HG03565 (cell line): ENCODE measurements at regions not wholly inside any gene's neighbourhood (a gene's known extent, or its start where the extent isn't known, plus 50 kb on each side); places are given as distances from the start of the nearest gene placed in this dataset.
A peak's percentile ranks its signal among the peaks of the same experiment; 100 is the strongest.
"Not testable (repeated sequence)": the region's sequence is repeated elsewhere in the genome, so short reads cannot be mapped to it uniquely, and the experiment has no call there.

Experiments
- ATAC-seq: cut with Tn5 transposase; IDR thresholded peaks from one replicate; pipeline ENCODE4 v1.9.1; 2021; ENCODE audit warnings: mild to moderate bottlenecking, moderate library complexity; ENCODE audit not compliant: unreplicated experiment

DNA sequence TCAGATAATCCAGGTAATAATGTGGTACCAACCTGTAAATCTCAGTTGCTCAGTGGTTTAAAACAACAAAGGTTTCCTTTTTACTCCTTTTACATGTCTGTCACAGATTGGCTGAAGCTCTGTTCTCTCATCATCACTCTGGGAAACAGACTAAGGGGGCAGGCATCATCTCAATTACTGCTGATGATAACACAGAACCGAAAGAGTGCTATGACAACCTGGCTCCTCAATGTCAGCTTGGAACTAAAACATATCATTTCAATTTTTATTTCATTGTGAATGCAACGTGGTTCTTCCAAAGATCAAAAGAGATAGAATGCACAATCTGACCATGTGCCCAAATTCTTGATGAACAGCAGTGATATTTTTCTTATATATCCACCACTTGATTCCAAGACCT, 1315.0 kb upstream of the CDH2 start:
- ATAC-seq = no peak

DNA sequence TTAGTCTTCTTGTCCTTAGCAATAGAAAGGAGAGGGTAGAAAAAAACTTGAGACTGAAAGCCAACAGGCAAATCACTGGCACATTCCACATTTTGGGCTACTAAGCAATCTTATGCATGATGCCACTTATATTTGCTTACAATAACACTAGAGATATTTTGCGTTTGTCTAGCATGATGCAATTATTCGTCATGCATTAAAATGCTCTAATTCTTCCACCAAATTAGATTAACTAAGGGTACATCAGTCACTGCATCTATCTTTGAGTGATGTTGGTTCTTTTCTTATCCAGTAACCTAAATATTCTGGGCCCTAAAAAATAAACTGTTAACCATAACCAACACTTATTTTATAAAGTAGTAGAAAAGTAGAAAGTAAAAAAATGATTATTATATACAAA, 1311.7 kb upstream of the CDH2 start:
- no peak for ATAC-seq

DNA sequence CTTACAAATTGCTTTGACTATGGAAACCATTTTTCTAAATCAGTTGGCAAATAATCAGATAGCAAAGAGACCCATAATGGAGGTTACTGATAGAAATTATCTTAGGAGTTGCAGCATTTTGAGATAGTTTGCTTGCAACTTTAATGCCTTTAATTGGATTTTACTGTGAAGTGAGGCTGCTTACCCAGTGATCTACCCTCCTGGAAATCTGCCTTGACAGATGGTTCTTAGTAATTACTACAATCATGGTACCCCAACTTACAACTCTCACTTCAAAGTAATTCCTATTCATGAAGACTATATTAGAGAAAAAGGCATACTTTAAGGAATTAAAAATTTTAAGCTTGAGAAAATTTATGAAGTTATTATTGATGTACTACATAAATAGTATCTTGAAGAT, 1288.6 kb upstream of the CDH2 start:
- ATAC-seq = no peak

DNA sequence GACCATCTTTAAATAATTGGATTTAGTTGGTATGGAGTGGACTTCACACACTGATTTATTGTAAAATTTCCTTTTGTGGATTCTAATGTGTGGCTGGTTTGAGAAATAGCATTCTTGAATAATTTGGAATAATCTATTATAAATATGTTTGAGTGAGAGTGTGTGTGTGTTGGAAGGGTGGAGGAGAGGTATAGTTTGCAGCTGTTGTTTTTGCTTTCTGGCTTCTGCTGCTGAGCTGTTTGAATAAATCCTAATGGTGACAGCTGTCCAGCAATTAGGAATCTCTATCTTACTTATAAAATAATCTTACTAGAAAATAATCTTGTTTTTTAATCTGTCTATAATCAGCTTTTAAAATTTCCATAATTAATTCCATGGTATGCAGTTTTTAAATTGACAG, 1283.0 kb upstream of the CDH2 start:
- ATAC-seq = no peak

DNA sequence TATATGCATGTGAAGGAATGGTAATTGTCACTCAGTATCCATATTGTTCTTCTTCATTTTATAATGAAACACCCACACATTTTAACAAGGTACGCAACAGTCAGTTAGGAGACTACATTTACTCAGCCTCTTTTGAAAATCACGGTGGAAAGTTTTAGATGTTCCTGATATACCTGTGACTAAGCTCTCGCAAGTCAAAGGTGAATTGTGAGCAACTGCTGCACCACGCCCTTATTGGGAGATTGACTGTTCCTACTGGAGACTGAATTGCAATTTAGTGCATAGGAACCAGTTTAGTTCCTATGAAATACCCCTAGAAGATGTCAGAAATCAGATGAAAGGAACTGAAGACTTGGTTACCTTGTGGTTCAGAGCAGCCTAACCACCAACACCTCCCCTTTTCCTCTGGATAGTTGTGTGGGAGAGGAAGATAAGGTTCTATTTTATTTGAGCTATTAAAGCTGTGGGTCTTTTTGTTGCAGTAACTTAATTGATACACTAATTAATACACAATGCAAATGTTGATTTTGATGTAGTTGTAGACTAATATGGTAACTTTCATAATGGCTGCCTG, 1280.5 kb upstream of the CDH2 start:
- no peak for ATAC-seq

DNA sequence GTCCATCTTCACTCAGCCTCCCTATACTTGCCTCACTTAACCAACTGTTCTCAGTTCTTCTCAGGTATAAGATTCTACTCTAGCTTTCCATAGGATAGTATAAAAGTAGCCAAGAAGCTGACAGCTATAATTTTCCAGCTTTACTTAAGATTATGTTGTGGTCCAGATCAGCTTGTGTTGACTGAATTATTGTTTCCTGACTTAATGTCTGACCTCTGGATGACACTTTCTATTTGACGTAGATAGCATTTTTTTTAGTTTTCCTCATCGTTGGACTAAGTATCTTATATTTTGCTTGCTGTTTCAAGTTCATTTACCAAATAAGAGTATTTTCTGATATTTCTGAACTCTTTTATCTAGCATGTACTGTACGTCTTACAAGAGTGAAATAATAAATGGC, 1272.5 kb upstream of the CDH2 start:
- no peak for ATAC-seq

DNA sequence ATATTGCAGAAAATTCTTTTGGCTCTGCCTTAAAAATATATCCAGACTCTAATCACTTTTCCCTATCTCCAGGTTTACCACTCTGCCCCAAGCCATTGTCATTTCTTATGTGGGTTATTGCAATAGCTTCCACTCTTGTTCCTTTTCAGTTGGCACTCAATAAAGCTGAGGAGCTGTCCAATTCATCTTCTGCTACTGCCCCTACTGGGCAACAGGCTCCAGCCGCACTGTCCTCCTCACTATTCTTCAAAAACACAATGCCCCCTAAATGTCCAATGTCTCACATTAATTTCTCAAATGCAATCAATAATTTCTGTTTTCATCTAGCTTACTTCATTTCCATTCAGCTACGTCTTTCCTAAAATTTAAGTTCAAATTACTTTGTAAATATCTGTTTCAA, 1262.5 kb upstream of the CDH2 start:
- ATAC-seq = no peak

DNA sequence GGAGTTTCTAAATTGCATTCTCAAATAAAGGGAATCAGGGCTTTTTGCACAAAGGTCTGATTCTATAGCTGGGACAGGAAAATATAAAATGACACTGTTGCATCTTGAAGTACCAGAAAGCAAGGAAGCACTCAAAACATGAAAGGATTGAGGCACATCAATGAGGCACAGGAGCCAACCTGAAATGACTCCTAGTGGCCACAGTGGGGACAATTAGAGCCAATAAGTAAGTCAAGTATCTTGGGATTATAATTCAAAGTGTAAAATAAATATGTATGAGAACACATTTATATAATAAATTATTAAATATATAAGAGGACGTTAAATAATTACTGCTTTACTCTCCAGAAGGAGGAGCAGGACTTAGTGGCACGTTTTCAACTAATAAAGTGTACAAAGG, 1259.5 kb upstream of the CDH2 start:
- no peak for ATAC-seq

DNA sequence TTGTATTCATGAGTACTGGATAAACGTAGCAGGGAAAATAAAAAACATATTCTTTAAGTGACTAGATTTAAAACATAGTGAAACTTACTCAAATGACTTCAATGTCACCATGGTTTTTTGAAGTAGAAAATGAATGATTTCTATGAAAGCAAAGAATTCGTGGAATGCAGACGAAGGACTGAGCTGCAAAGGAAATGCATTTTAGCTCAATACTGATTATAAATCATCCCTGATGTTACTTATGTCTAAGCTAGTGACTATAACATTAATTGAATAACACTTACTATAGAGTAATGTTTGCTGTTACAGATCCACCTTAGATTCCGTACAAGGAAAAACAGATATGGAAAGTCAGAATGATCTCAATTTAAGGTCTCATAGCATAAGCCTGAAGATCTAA, 1257.7 kb upstream of the CDH2 start:
- ATAC-seq = no peak

DNA sequence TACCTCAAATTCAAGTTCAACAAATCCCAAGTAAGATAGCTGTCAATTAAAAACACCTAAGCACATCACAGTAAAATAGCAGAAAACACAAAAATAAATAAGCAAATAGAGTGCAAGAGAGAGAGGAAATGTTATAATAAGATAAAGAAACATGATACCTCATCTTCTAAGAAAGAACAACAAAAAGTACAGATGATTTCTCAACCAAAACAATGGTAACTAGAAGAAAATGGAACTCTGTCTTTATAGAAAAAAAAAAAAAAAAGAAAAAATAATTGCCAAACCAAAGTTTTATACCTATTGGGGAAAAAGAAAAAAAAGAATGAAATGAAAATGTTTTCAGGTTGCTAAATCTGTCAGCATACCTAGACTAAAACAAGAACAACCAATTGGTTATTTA, 1253.5 kb upstream of the CDH2 start:
- ATAC-seq = no peak

DNA sequence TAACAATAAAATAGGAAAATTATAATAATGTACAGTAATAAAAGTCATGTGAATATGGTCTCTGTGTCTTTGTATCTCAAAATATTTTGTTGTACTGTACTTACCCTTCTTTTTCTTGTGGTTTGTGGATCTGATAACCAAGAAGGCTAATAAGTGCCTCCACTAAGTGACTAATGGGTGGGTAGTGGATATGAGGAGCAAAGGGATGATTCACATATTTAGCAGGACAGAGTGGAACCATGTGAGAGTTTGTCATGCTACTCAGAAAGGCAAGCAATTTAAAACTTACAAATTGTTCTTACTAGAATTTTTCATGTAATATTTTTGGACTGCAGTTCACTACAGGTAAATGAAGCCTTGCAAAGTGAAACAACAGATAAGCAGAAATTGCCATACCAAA, 1241.2 kb upstream of the CDH2 start:
- no peak for ATAC-seq

DNA sequence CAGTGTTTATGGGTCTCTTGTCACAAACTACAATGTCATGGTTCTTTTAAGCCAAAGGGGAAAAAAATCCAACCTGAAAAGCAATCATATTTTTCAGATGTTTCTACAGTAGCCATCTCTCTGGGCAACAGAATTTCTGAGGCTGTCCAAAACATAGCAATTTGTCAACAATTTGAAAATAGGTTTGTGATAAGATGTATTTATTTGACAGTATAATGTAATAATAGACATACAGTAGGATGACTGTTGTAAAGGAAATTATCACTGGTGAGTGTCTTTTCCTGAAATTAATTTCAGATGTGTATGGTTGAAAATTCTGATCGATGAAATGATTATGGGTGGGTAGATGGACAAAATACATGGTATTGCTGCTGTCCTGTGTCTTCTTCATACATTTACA, 1230.1 kb upstream of the CDH2 start:
- ATAC-seq = no peak

DNA sequence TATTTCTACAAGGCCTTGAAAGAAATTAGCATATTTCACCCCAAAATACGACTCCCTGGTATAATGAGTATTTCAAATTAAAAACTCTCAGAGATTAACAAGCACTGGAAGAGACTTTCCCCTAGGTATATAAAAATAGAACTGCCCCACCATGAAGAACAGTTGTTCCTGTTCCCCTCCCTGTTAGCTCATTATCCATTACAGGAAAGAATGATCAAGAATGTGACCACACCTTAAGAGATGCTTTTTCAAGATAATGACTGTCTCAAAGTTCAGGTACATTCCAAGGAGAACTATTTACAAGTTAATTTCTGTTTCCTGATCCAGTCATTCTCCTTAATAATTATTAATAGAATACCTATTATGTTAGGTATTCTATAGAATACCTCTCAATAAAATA, 1220.6 kb upstream of the CDH2 start:
- no peak for ATAC-seq

DNA sequence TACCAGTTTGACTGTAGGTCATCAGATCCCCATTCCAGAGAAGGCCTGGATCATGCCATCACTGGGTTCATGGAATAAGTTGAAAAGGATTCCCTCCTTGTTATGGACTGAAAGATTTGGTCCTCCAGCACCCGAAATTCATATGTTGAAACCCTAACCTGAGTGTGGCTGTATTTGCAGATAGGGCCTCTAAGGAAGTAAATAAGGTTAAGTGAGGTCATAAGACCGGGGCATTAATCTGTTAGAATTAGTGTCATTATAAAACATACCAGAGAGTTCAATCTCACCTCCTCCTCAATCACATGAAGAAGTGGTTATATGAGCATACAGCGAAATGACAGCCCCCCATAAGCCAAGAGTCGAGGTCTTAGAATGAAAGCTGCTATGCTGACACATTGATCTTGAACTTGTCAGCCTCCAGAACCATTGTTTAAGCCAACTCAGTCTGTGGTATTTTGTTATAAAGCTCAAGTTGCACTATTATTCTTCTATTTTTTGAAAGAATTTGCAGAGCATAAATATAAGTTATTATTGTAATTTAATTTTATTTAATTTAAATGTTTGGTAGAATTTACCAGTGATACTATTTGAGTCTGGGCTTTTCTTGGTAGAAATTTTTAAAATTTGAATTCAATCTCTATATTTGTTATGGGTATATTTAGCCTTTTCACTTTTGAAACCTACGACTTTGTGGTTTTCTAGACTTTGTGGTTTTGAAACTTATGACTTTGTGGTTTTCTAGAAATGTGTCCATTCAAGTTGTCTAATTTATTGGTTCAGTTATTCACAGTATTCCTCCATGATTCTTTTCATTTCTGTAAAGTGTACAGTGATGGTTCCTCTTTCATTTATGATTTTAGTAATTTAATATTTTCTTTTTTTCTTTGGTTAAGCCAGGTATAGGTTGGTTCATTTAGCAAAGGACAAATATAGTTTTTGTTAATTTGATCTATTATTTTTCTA, 1206.7 kb upstream of the CDH2 start:
- peak; percentile 84 for ATAC-seq

DNA sequence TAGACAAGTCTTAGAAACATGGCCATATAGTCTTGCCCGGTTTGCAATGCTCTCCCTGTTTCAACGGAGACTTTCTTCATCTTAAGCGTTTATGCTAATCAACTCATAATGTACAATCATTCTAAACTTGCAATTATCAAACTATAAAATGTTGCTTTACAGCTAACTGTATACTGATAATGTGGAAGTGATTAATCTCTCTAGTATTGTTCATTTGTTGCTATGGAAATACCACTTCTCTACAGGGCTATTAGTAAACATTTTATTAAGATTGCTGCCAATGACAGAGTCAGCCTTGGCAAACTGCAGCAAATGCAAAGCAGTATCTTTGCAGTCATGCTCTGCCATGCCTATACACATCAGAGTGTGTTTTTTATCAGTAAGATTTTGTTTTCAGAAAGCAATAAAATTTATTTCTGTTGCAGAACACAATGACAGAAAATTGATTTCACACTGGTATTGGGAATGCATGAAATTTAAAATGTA, 1201.8 kb upstream of the CDH2 start:
- ATAC-seq = no peak

DNA sequence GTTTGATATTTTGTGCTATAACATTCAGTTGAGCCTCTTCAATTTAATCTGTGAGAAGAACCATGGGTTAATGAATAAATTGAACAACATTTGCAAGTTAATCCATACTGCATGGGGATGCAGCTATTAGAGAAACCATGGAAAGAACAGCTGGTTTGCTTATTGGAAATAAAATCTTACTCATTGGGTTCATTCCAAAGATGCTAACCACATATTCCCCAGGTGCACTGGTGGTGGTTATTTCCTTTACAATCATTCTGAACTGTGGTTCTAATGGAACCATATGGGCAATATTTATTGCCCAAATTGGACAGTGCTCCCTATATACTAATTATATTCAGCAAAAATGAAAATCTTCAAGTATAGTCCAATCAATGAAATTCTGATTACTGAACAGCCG, 1200.4 kb upstream of the CDH2 start:
- ATAC-seq = no peak

DNA sequence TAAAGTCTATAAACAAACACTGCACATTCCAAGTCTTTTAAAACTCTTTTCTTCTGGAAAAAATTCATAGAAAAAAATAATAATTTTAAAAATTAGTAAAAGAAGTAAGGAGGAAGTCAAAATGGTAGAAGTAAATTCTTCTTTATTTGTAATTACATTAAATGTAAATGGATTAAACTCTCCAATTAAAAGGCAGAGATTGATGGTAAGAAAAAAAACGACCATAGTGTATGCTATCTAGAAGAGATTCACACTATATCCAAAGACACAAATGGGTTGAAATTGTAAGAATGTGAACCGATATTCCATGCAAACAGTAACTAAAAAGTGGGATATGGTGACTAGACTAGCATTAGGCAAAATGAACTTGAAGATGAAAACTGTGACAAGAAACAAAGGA, 1196.1 kb upstream of the CDH2 start:
- no peak for ATAC-seq

DNA sequence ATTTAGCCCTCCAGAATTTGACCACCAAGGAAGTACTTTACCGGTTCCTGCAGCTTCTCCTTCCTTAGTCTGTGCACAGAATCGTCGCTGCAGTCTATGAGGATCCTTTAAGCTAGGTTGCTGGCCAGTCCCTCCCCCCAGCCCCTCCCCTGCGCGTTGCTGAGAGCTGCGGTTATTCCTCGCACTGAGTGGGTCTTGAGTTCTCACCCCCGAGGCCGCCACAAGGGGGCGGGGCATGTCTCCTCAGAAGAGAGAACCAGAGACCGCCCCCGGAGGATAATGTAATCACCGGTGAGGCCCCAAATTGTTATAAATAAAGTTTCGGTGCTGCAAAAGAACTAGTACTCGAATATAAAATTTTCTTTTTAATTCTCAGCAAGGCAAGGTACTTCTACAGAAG, 1184.9 kb upstream of the CDH2 start:
- ATAC-seq = no peak

DNA sequence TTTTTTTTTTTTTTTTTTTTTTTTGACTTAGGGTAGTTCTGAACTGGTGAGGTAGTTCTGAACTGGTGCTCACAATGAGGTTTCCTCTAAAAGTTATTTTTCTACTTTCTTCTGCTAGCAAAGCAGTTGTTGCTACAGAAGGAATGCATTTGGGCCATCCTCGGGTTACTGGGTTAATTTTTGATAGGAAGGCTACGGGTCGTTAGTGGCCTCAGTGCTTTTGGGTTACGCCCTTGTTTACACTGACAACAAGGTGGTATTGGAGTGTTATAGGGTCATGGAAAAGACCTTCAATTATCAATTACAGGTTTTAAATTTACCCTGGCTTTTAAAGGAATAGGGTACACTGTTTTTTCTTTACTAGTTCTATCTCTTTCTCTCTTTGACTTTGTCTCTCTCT, 1183.7 kb upstream of the CDH2 start:
- not testable (repeated sequence) for ATAC-seq

DNA sequence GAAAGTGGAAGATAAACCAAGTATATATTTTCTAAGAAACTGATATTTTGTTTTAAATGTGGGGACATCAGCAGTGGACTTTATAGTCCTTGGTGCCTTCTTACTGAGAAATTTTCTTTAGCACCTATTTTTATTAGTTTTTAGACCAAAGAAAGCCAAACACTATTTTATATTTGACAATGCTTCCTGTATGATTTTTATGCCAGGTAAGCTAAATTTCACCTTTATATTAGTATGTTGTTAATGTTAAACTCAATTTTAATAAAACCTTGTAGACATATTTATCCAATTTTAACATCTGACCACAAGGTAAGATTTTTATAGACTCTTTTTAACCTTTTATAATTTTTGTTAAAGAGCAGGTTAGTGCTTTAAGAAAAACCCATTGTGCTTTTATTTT, 1182.3 kb upstream of the CDH2 start:
- not testable (repeated sequence) for ATAC-seq

DNA sequence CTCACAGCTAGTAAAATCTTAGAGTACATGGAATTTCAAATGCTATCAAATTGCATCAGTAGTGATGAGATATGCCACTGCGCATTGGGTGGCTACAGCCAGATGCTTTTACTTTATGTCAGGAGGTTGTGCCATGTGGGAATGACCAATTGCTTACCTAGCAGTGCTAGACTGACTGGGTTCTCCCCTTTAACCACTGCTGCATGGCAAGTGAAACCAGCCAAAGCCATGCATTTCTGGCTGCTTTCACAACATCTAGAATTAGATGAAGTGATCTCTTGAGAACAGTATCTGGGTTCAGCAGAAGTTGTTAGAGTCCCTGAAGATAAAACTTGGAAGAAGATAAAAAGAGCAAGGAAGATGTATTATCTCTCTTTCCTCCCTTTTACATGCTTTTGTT, 1174.2 kb upstream of the CDH2 start:
- ATAC-seq = no peak

DNA sequence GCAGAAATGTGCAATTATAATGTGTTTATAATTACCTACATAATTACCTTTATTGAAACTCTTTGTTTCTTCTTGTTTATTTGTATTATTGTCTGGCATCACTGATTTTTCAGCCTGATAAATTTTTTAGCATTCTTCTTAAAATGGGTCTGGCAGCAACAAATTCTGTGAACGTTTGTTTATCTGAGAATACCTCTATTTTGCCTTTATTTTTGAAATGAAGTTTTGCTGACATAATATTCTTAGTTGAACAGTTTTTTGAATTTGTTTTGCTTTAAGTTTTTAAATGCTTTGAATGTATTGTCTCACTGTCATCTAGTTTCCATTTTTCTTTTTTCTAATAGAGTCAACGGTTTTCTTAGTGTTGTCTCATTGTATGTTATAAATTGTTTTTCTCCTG, 1152.0 kb upstream of the CDH2 start:
- no peak for ATAC-seq
